HCT116 (cell line): ENCODE measurements at regions not wholly inside any gene's neighbourhood (a gene's known extent, or its start where the extent isn't known, plus 50 kb on each side); places are given as distances from the start of the nearest gene placed in this dataset.

Experiments used
- ATAC-seq: fragments of 200-7000 bp; cut with Tn5 transposase; 2 replicates; pipeline ENCODE4 v1.9.1; 2020; ENCODE audit warnings: mild to moderate bottlenecking, moderate library complexity
- BruUV-seq: library from RNA; stranded (reverse); fragments of 400-500 nt; replicated peaks from 2 replicates; lab custom pipeline; 2021; lab: Mats Ljungman, UMichigan
- CTCF ChIA-PET: fragments of 300-600 bp; sonication (Branson Sonifier 250); formaldehyde crosslinking; loops from one replicate; lab custom pipeline; 2021; ENCODE audit warnings: antibody characterized with exemption; lab: Charles Lee
- POLR2A ChIA-PET: fragments of 300-600, 350-600 bp; sonication (Branson Sonifier 250); formaldehyde crosslinking; loops from one replicate; lab custom pipeline; 2021; ENCODE audit warnings: antibody characterized with exemption; lab: Charles Lee
- RAD21 ChIA-PET, 2 experiments: fragments of 300-600 bp; sonication (Branson Sonifier 250); formaldehyde crosslinking; loops; one replicate each; lab custom pipeline; 2023; ENCODE audit warnings: low total read pairs in 2 of 2; ENCODE audit not compliant: uncharacterized antibody in 2 of 2, unreplicated experiment in 2 of 2, low non-redundant PET in 1 of 2; lab: Charles Lee
- DNase-seq: peaks from one replicate; pipeline ENCODE4 v3.0.0-alpha.2; 2010; ENCODE audit warnings: low read depth, low spot score
- H2AFZ ChIP-seq: fragments of 200-600 bp; shearing (Covaris generic), sonication (generic); 2 replicates; pipeline ENCODE4 v1.6.1; 2017; ENCODE audit warnings: low read depth, mixed run types, mixed read lengths, antibody characterized with exemption, low read length; ENCODE audit not compliant: poor library complexity, severe bottlenecking
- H3K27ac ChIP-seq: 2 replicates; pipeline ENCODE4 v1.5.1; 2012; ENCODE audit warnings: low read depth, low read length
- H3K27me3 ChIP-seq: fragments of 200-600 bp; sonication (generic); 2 replicates; pipeline ENCODE4 v1.6.1; 2016; ENCODE audit warnings: mixed run types, low read length, mixed read lengths; ENCODE audit not compliant: insufficient read depth
- H3K36me3 ChIP-seq, 2 experiments: fragments of 200-500 bp in 1 of 2; fragments of 200-600 bp in 1 of 2; sonication (Bioruptor generic) in 1 of 2; sonication (generic) in 1 of 2; 2 replicates each; pipeline versions ENCODE4 v1.5.1 to v1.6.1; 2014 to 2016; ENCODE audit warnings: low read length in 2 of 2, inconsistent platforms in 1 of 2, mixed read lengths in 1 of 2, mixed run types in 1 of 2; ENCODE audit not compliant: insufficient read depth in 2 of 2, control insufficient read depth in 1 of 2
- H3K4me1 ChIP-seq, 2 experiments: fragments of 200-600 bp in 1 of 2; sonication (generic) in 1 of 2; 2 replicates each; pipeline versions ENCODE4 v1.5.1 to v1.6.1; 2012 to 2017; ENCODE audit warnings: low read length in 2 of 2, inconsistent platforms in 1 of 2, mild to moderate bottlenecking in 1 of 2, mixed read lengths in 1 of 2, mixed run types in 1 of 2, moderate library complexity in 1 of 2; ENCODE audit not compliant: insufficient read depth in 2 of 2, control insufficient read depth in 1 of 2
- H3K4me2 ChIP-seq: fragments of 200-600 bp; sonication (generic); 2 replicates; pipeline ENCODE4 v1.6.1; 2017; ENCODE audit warnings: mixed run types, low read length, mixed read lengths
- H3K4me3 ChIP-seq, 2 experiments: fragments of 200-600 bp in 1 of 2; sonication (generic) in 1 of 2; replicated peaks in 1 of 2; 2 replicates each; pipeline ENCODE4 v1.5.1; 2011 to 2016; ENCODE audit warnings: low read length in 2 of 2, control low read depth in 1 of 2, low read depth in 1 of 2, mild to moderate bottlenecking in 1 of 2, mixed read lengths in 1 of 2, mixed run types in 1 of 2
- H3K79me2 ChIP-seq: fragments of 200-600 bp; sonication (generic); 2 replicates; pipeline ENCODE4 v1.6.1; 2017; ENCODE audit warnings: mild to moderate bottlenecking, mixed run types, low read length, moderate library complexity, mixed read lengths; ENCODE audit not compliant: insufficient read depth
- H3K9ac ChIP-seq: fragments of 200-600 bp; sonication (generic); 2 replicates; pipeline ENCODE4 v1.6.1; 2016; ENCODE audit warnings: low read length, mixed read lengths
- H3K9me2 ChIP-seq: fragments of 200-600 bp; sonication (generic), shearing (Covaris generic); 2 replicates; pipeline ENCODE4 v1.6.1; 2017; ENCODE audit warnings: mixed run types, mild to moderate bottlenecking, moderate library complexity; ENCODE audit not compliant: insufficient read depth
- H3K9me3 ChIP-seq, 2 experiments: fragments of 200-500 bp in 1 of 2; fragments of 200-600 bp in 1 of 2; sonication (Bioruptor generic) in 1 of 2; sonication (generic) in 1 of 2; 2 replicates each; pipeline ENCODE4 v1.6.1; 2014 to 2017; ENCODE audit warnings: low read length in 2 of 2, mixed read lengths in 2 of 2, inconsistent platforms in 1 of 2, low read depth in 1 of 2, mild to moderate bottlenecking in 1 of 2, mixed run types in 1 of 2, moderate library complexity in 1 of 2; ENCODE audit not compliant: control insufficient read depth in 1 of 2, insufficient read depth in 1 of 2
- H4K20me1 ChIP-seq: fragments of 200-600 bp; sonication (generic), shearing (Covaris generic); 2 replicates; pipeline ENCODE4 v1.6.1; 2017; ENCODE audit warnings: mixed run types, mild to moderate bottlenecking, moderate library complexity; ENCODE audit not compliant: insufficient read depth
- EGR1 ChIP-seq: IDR thresholded peaks from 2 replicates; pipeline ENCODE4 v1.6.1; 2012; ENCODE audit warnings: low read depth
- EZH2 ChIP-seq: fragments of 200-600 bp; sonication (generic); IDR thresholded peaks from 2 replicates; pipeline ENCODE4 v1.6.1; 2017; ENCODE audit warnings: antibody characterized with exemption, mixed run types
- FOSL1 ChIP-seq: IDR thresholded peaks from 2 replicates; pipeline ENCODE4 v1.6.1; 2012; ENCODE audit warnings: low read depth
- RAD21 ChIP-seq: IDR thresholded peaks from 2 replicates; pipeline ENCODE4 v1.6.1; 2012; ENCODE audit warnings: low read depth, mild to moderate bottlenecking
- TCF7L2 ChIP-seq: IDR thresholded peaks from 2 replicates; pipeline ENCODE4 v1.7.0; 2011; ENCODE audit warnings: borderline replicate concordance, inconsistent platforms; ENCODE audit not compliant: insufficient read depth, insufficient read length; ENCODE audit errors: extremely low read depth
- intact Hi-C: fragments of 100-400 bp; cut with micrococcal nuclease; formaldehyde crosslinking; loops from 2 replicates; pipeline ENCODE4 v1.10.0; 2022
- TF ChIP-seq, protein P1 (sequence below), 3 experiments: fragments of 200-600 bp in 1 of 3; sonication (generic) in 1 of 3; IDR thresholded peaks in 2 of 3; conservative IDR thresholded peaks in 1 of 3; 2 replicates each; pipeline ENCODE4 v1.5.1; 2012 to 2017; ENCODE audit warnings: low read depth in 2 of 3, low read length in 2 of 3, antibody characterized with exemption in 1 of 3, borderline replicate concordance in 1 of 3, control low read depth in 1 of 3, mild to moderate bottlenecking in 1 of 3, mixed read lengths in 1 of 3, mixed run types in 1 of 3, moderate library complexity in 1 of 3; ENCODE audit not compliant: insufficient read depth in 1 of 3
- TF ChIP-seq, protein P2 (sequence below): IDR thresholded peaks from 2 replicates; pipeline ENCODE4 v1.6.1; 2011; ENCODE audit warnings: mild to moderate bottlenecking, low read length, moderate library complexity; ENCODE audit not compliant: insufficient replicate concordance; ENCODE audit errors: extremely low read depth

DNA sequence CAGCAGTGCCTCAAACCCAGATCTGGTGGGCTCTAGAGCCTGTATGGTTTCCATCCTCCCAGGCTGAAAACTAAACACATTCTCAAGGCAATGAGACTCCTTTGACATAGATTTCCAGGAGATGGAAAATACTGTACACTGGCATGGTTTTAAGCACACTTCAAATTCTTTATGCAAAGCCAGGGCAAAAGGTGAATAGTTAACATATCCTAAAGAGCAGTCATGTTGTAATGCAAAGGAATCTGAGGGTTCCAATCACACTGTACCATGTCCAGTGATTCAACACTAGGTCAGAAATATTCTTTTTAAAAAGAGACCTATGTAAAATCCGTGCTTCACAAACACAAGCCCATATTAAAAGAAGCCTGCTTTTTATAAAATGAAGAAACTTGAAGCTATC is 195.3 kb downstream of the QDPR start:
- Histone ChIP-seq H3K9me3 (no peaks in the 10 kb centered on the region), H3K79me2 (no peaks in the 10 kb centered on the region), H3K4me1 (no peaks in the 10 kb centered on the region), H2AFZ (no peak overlapping the region), H3K4me3 (no peak overlapping the region)
- DNase-seq (no peak), ATAC-seq (no peak)
- no TSS peak for BruUV-seq
- CTCF ChIA-PET, result no interaction called here
- TF ChIP-seq EGR1, result no peak
- TF ChIP-seq, protein P1, sequence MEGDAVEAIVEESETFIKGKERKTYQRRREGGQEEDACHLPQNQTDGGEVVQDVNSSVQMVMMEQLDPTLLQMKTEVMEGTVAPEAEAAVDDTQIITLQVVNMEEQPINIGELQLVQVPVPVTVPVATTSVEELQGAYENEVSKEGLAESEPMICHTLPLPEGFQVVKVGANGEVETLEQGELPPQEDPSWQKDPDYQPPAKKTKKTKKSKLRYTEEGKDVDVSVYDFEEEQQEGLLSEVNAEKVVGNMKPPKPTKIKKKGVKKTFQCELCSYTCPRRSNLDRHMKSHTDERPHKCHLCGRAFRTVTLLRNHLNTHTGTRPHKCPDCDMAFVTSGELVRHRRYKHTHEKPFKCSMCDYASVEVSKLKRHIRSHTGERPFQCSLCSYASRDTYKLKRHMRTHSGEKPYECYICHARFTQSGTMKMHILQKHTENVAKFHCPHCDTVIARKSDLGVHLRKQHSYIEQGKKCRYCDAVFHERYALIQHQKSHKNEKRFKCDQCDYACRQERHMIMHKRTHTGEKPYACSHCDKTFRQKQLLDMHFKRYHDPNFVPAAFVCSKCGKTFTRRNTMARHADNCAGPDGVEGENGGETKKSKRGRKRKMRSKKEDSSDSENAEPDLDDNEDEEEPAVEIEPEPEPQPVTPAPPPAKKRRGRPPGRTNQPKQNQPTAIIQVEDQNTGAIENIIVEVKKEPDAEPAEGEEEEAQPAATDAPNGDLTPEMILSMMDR (IDR thresholded peaks at IDR 0.05 in 2 of 3, conservative IDR thresholded peaks at IDR 0.05 in 1 of 3; ENCODE audit: borderline replicate concordance in 1 of 3, insufficient read depth in 1 of 3, low read depth in 2 of 3, low read length in 2 of 3), result no peak
- no peak for TF ChIP-seq EZH2
- TF ChIP-seq, protein P2, sequence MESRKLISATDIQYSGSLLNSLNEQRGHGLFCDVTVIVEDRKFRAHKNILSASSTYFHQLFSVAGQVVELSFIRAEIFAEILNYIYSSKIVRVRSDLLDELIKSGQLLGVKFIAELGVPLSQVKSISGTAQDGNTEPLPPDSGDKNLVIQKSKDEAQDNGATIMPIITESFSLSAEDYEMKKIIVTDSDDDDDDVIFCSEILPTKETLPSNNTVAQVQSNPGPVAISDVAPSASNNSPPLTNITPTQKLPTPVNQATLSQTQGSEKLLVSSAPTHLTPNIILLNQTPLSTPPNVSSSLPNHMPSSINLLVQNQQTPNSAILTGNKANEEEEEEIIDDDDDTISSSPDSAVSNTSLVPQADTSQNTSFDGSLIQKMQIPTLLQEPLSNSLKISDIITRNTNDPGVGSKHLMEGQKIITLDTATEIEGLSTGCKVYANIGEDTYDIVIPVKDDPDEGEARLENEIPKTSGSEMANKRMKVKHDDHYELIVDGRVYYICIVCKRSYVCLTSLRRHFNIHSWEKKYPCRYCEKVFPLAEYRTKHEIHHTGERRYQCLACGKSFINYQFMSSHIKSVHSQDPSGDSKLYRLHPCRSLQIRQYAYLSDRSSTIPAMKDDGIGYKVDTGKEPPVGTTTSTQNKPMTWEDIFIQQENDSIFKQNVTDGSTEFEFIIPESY, result no peak
- no peak for TF ChIP-seq FOSL1
- TF ChIP-seq, all 23 proteins: peak for 0
- H3K27me3 ChIP-seq, result peaks cover 24% of the 10 kb centered on the region
- no peak overlapping the region for H3K4me2 ChIP-seq
- H3K36me3 ChIP-seq, result no peaks in the 10 kb centered on the region
- H4K20me1 ChIP-seq, result no peaks in the 10 kb centered on the region
- H3K9me2 ChIP-seq, result no peaks in the 10 kb centered on the region
- ChIA-PET RAD21 (no interaction called here), POLR2A (no interaction called here)
- no peak overlapping the region for H3K27ac ChIP-seq
- no peak overlapping the region for H3K9ac ChIP-seq
- intact Hi-C loops, result no loop called here

DNA sequence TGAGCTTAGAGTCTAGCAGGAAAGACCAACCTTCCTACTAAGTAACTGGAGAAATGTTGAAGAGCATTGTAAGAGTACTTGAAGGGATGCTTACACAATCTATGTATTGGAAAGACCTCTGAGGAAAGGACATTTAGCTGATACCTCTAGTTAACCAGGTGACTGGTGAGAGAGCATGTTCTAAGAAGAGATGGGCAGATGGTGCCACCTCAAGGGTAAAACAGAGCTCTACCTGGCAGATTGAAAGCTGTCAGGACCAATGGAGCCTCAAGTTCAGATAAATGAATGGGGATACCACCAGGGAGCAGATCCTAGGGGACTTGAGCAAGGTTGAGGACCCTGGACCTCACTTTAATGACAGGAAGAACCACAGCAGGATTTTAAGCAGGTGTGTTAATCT is 196.4 kb downstream of the QDPR start:
- Histone ChIP-seq H3K9ac (no peak overlapping the region), H3K4me1 (no peaks in the 10 kb centered on the region), H3K36me3 (no peaks in the 10 kb centered on the region), H3K4me2 (no peak overlapping the region), H3K9me2 (no peaks in the 10 kb centered on the region), H3K4me3 (no peak overlapping the region), H3K27me3 (peaks cover 28% of the 10 kb centered on the region), H3K9me3 (no peaks in the 10 kb centered on the region), H3K79me2 (no peaks in the 10 kb centered on the region), H4K20me1 (no peaks in the 10 kb centered on the region), H3K27ac (no peak overlapping the region), H2AFZ (no peak overlapping the region)
- BruUV-seq, result no TSS peak
- CTCF ChIA-PET, result interaction anchor here (1.2 to 1.5 kb wide), 2 partner anchors 132 to 399 kb away, joined by 3 to 9 read pairs; no protein-coding TSS in a partner anchor
- intact Hi-C loops, result no loop called here
- ATAC-seq (no peak), DNase-seq (no peak)
- TF ChIP-seq RAD21, result peak; percentile 36; the same call in 1 of the 2 replicates
- TF ChIP-seq, protein P1 (IDR thresholded peaks at IDR 0.05 in 2 of 3, conservative IDR thresholded peaks at IDR 0.05 in 1 of 3; ENCODE audit: borderline replicate concordance in 1 of 3, insufficient read depth in 1 of 3, low read depth in 2 of 3, low read length in 2 of 3), result peak in 1 of 3 experiments; percentile 20; a peak in 1 of 6 replicates
- TF ChIP-seq TCF7L2, result no peak
- POLR2A ChIA-PET, result no interaction called here
- RAD21 ChIA-PET, result no interaction called here
